ENCODE measurements at regions not wholly inside any gene's neighbourhood (a gene's known extent, or its start where the extent isn't known, plus 50 kb on each side); places are given as distances from the start of the nearest gene placed in this dataset.

- TF ChIP-seq REST (IDR thresholded peaks at IDR 0.05; ENCODE audit: insufficient read depth in 1 of 2, low read depth in 2 of 2, low read length in 2 of 2) (no peak), SIN3A (IDR thresholded peaks at IDR 0.05; ENCODE audit: borderline replicate concordance, insufficient read depth, low read length) (no peak), TAF1 (IDR thresholded peaks at IDR 0.05; ENCODE audit: borderline replicate concordance, insufficient read depth, low read length) (no peak), POLR2AphosphoS5 (IDR thresholded peaks at IDR 0.05; ENCODE audit: low read depth, low read length) (no peak)
Measured at GRCh38 chr7:149606826-149607225, 109.2 kb upstream of the ZNF746 start.

Measured in PFSK-1 (cell line).